Subcutaneous abdominal adipose tissue (tissue), 5 donors: ENCODE measurements at regions not wholly inside any gene's neighbourhood (a gene's known extent, or its start where the extent isn't known, plus 50 kb on each side); places are given as distances from the start of the nearest gene placed in this dataset.

Source experiments
- H3K27ac ChIP-seq: one replicate; pipeline ENCODE4 v1.7.0; 2013; ENCODE audit warnings: low read depth, mild to moderate bottlenecking, inconsistent platforms, low read length, moderate library complexity
- H3K27me3 ChIP-seq, 5 donors: one replicate each; pipeline ENCODE4 v1.7.0; 2013; ENCODE audit warnings: low read length in 5 of 5, inconsistent platforms in 1 of 5; ENCODE audit not compliant: control insufficient read depth in 5 of 5, insufficient read depth in 4 of 5
- H3K36me3 ChIP-seq, 5 donors: one replicate each; pipeline ENCODE4 v1.7.0; 2013; ENCODE audit warnings: low read length in 5 of 5; ENCODE audit not compliant: control insufficient read depth in 5 of 5, insufficient read depth in 5 of 5
- H3K4me1 ChIP-seq, 5 donors: one replicate each; pipeline ENCODE4 v1.7.0; 2013; ENCODE audit warnings: low read length in 5 of 5, mild to moderate bottlenecking in 3 of 5, moderate library complexity in 1 of 5; ENCODE audit not compliant: control insufficient read depth in 5 of 5, insufficient read depth in 5 of 5
- H3K4me3 ChIP-seq, 5 donors: one replicate each; pipeline ENCODE4 v1.7.0; 2013; ENCODE audit warnings: low read length in 5 of 5, low read depth in 1 of 5
- H3K9ac ChIP-seq, 5 donors: one replicate each; pipeline ENCODE4 v1.7.0; 2013; ENCODE audit warnings: low read length in 5 of 5, mild to moderate bottlenecking in 4 of 5, moderate library complexity in 3 of 5
- H3K9me3 ChIP-seq, 5 donors: one replicate each; pipeline ENCODE4 v1.7.0; 2013; ENCODE audit warnings: low read length in 5 of 5; ENCODE audit not compliant: control insufficient read depth in 5 of 5
- donor health status: healthy.
- donor health status: healthy.
- donor health status: healthy.
- donor health status: healthy.
- donor health status: healthy.

GRCh38 chr4:179817317-179817716 is 2375.1 kb upstream of the AGA start:
- H3K4me1 ChIP-seq = no peaks in the 10 kb centered on the region
- H3K4me3 ChIP-seq = no peak overlapping the region
- H3K9me3 ChIP-seq = peaks cover 0 to 5% (median 0%) of the 10 kb centered on the region in 5 donors
- H3K27me3 ChIP-seq = no peaks in the 10 kb centered on the region
- H3K27ac ChIP-seq = no peak overlapping the region
- H3K36me3 ChIP-seq = no peaks in the 10 kb centered on the region
- H3K9ac ChIP-seq = no peak overlapping the region

GRCh38 chr4:179823342-179823741 is 2381.1 kb upstream of the AGA start:
- Histone ChIP-seq H3K9ac (no peak overlapping the region), H3K4me1 (no peaks in the 10 kb centered on the region), H3K9me3 (peaks cover 0 to 5% (median 0%) of the 10 kb centered on the region in 5 donors), H3K36me3 (no peaks in the 10 kb centered on the region), H3K4me3 (no peak overlapping the region), H3K27me3 (no peaks in the 10 kb centered on the region), H3K27ac (no peak overlapping the region)

- Histone ChIP-seq H3K36me3 (no peaks in the 10 kb centered on the region), H3K9me3 (peaks cover 0 to 7% (median 0%) of the 10 kb centered on the region in 5 donors), H3K9ac (no peak overlapping the region), H3K27me3 (no peaks in the 10 kb centered on the region), H3K4me3 (no peak overlapping the region), H3K27ac (no peak overlapping the region), H3K4me1 (peaks cover 0 to under 1% (median 0%) of the 10 kb centered on the region in 5 donors)
Measured at GRCh38 chr4:179831274-179831673, 2389.0 kb upstream of the AGA start.

- Histone ChIP-seq H3K4me1 (peaks cover 0 to 7% (median 0%) of the 10 kb centered on the region in 5 donors), H3K4me3 (peak overlapping the region in 1 of 5 donors; percentile 7), H3K9ac (no peak overlapping the region), H3K9me3 (peaks cover 0 to 4% (median 0%) of the 10 kb centered on the region in 5 donors), H3K27ac (no peak overlapping the region), H3K27me3 (no peaks in the 10 kb centered on the region), H3K36me3 (no peaks in the 10 kb centered on the region)
Measured at GRCh38 chr4:179836179-179837075, 2394.2 kb upstream of the AGA start.

- no peaks in the 10 kb centered on the region for H3K9me3 ChIP-seq
- no peak overlapping the region for H3K9ac ChIP-seq
- no peak overlapping the region for H3K27ac ChIP-seq
- H3K4me3 ChIP-seq = no peak overlapping the region
- no peaks in the 10 kb centered on the region for H3K27me3 ChIP-seq
- no peaks in the 10 kb centered on the region for H3K4me1 ChIP-seq
- no peaks in the 10 kb centered on the region for H3K36me3 ChIP-seq
Measured at GRCh38 chr4:179843370-179843769, 2399.8 kb upstream of the TENM3 start.

GRCh38 chr4:179855469-179855868 is 2387.7 kb upstream of the TENM3 start:
- no peaks in the 10 kb centered on the region for H3K9me3 ChIP-seq
- no peaks in the 10 kb centered on the region for H3K27me3 ChIP-seq
- no peak overlapping the region for H3K9ac ChIP-seq
- H3K4me1 ChIP-seq = no peaks in the 10 kb centered on the region
- H3K27ac ChIP-seq = no peak overlapping the region
- no peaks in the 10 kb centered on the region for H3K36me3 ChIP-seq
- no peak overlapping the region for H3K4me3 ChIP-seq

- Histone ChIP-seq H3K36me3 (no peaks in the 10 kb centered on the region), H3K9ac (no peak overlapping the region), H3K4me3 (no peak overlapping the region), H3K9me3 (no peaks in the 10 kb centered on the region), H3K27me3 (no peaks in the 10 kb centered on the region), H3K4me1 (no peaks in the 10 kb centered on the region), H3K27ac (no peak overlapping the region)
Measured at GRCh38 chr4:179858221-179858620, 2385.0 kb upstream of the TENM3 start.

- H3K27ac ChIP-seq = no peak overlapping the region
- no peaks in the 10 kb centered on the region for H3K4me1 ChIP-seq
- no peak overlapping the region for H3K9ac ChIP-seq
- H3K9me3 ChIP-seq = no peaks in the 10 kb centered on the region
- H3K36me3 ChIP-seq = no peaks in the 10 kb centered on the region
- H3K4me3 ChIP-seq = no peak overlapping the region
- H3K27me3 ChIP-seq = no peaks in the 10 kb centered on the region
Measured at GRCh38 chr4:179867300-179867878, 2375.8 kb upstream of the TENM3 start.

- Histone ChIP-seq H3K9me3 (no peaks in the 10 kb centered on the region), H3K36me3 (no peaks in the 10 kb centered on the region), H3K4me1 (no peaks in the 10 kb centered on the region), H3K27ac (no peak overlapping the region), H3K4me3 (no peak overlapping the region), H3K9ac (no peak overlapping the region), H3K27me3 (no peaks in the 10 kb centered on the region)
Measured at GRCh38 chr4:179871726-179872125, 2371.5 kb upstream of the TENM3 start.

GRCh38 chr4:179872755-179873154 is 2370.4 kb upstream of the TENM3 start:
- Histone ChIP-seq H3K4me3 (no peak overlapping the region), H3K9me3 (no peaks in the 10 kb centered on the region), H3K9ac (no peak overlapping the region), H3K36me3 (no peaks in the 10 kb centered on the region), H3K27me3 (no peaks in the 10 kb centered on the region), H3K27ac (no peak overlapping the region), H3K4me1 (no peaks in the 10 kb centered on the region)
